NT2/D1 (cell line): ENCODE measurements at regions not wholly inside any gene's neighbourhood (a gene's known extent, or its start where the extent isn't known, plus 50 kb on each side); places are given as distances from the start of the nearest gene placed in this dataset.

ENCODE experiments used
- SUZ12 ChIP-seq: IDR thresholded peaks from 2 replicates; pipeline ENCODE4 v1.6.1; 2011; ENCODE audit not compliant: insufficient read length, insufficient read depth; ENCODE audit errors: extremely low read depth
- ZNF274 ChIP-seq: IDR thresholded peaks from 2 replicates; pipeline ENCODE4 v1.6.1; 2011; ENCODE audit warnings: mild to moderate bottlenecking, low read depth, low read length

- TF ChIP-seq ZNF274 (no peak), SUZ12 (no peak)
Observed at GRCh38 chr1:93771843-93772242, 90.2 kb upstream of the BCAR3 start.
